Heart left ventricle (tissue), 16 donors: ENCODE measurements at regions not wholly inside any gene's neighbourhood (a gene's known extent, or its start where the extent isn't known, plus 50 kb on each side); places are given as distances from the start of the nearest gene placed in this dataset.

Source experiments
- ATAC-seq, 4 donors: fragments of 200-7000 bp; cut with Tn5 transposase; one replicate each; pipeline ENCODE4 v1.9.1; 2020 to 2022; ENCODE audit warnings: moderate library complexity in 4 of 4, mild to moderate bottlenecking in 3 of 4, moderate number of reproducible peaks in 1 of 4
- DNase-seq, 5 donors: peaks; one replicate each; pipeline ENCODE4 v3.0.0-alpha.2; 2020
- H3K27ac ChIP-seq, 12 donors: fragments of 200-600 bp; sonication (generic) in 4 of 12; one replicate each; pipeline versions ENCODE4 v1.5.0 to v1.8.0; 2016 to 2022; ENCODE audit warnings: mild to moderate bottlenecking in 2 of 12
- H3K27me3 ChIP-seq, 9 donors: fragments of 200-600 bp; sonication (generic) in 2 of 9; one replicate each; pipeline versions ENCODE4 v1.5.1 to v1.8.0; 2016 to 2022; ENCODE audit warnings: mild to moderate bottlenecking in 3 of 9
- H3K36me3 ChIP-seq, 9 donors: fragments of 200-600 bp; sonication (generic) in 2 of 9; one replicate each; pipeline versions ENCODE4 v1.5.0 to v1.8.0; 2018 to 2022; ENCODE audit warnings: mild to moderate bottlenecking in 2 of 9
- H3K4me1 ChIP-seq, 12 donors: fragments of 200-600 bp; sonication (generic) in 4 of 12; one replicate each; pipeline versions ENCODE4 v1.5.0 to v1.8.0; 2016 to 2022; ENCODE audit warnings: mild to moderate bottlenecking in 3 of 12
- H3K4me3 ChIP-seq, 12 donors: fragments of 200-600 bp; sonication (generic) in 4 of 12; one replicate each; pipeline versions ENCODE4 v1.5.0 to v1.8.0; 2017 to 2022; ENCODE audit warnings: mild to moderate bottlenecking in 9 of 12, moderate library complexity in 4 of 12
- H3K9me3 ChIP-seq, 12 donors: fragments of 200-600 bp; sonication (generic) in 4 of 12; one replicate each; pipeline versions ENCODE4 v1.5.0 to v1.8.0; 2016 to 2022; ENCODE audit warnings: mild to moderate bottlenecking in 1 of 12
- CTCF ChIP-seq, 12 donors: fragments of 200-600 bp; sonication (generic) in 4 of 12; IDR thresholded peaks; one replicate each; pipeline versions ENCODE4 v1.5.0 to v1.8.0; 2018 to 2022; ENCODE audit warnings: antibody characterized with exemption in 12 of 12, mild to moderate bottlenecking in 5 of 12
- POLR2A ChIP-seq, 2 donors: fragments of 450-650 bp; IDR thresholded peaks; one replicate each; pipeline ENCODE4 v1.6.1; 2017; ENCODE audit warnings: antibody characterized with exemption in 2 of 2, mild to moderate bottlenecking in 2 of 2, moderate library complexity in 2 of 2
- WGBS, 4 donors: extraction: QIAGEN DNeasy Blood & Tissue Kit in 2 of 4; methylation state at CpG; one replicate each; pipeline versions ENCODE4 v1.1.5 to v1.1.7; 2013 to 2018; 5-methylcytosine and 5-hydroxymethylcytosine counted together
- intact Hi-C, 10 donors: fragments of 100-400 bp; cut with DNase I; formaldehyde crosslinking; loops; one replicate each; pipeline versions ENCODE4 v1.11.1 to v1.14.2; 2022
- donor health status: ischemic (EF 13 %, LVEDD 7.1; RV severe dilation, severe dysfunction).
- donor health status: healthy with polysubstance abuse.
- donor health status: DM: no; HTN: yes; CAD: no.
- donor health status: DM: no; HTN: no; CAD: no.
- donor health status: ischemic (EF 25% LVEDD 6.9; RV normal size, moderate dysfunction).
- donor health status: ischemic (EF 25% LVEDD 5.7; RV mildly dilated, moderate dysfunction).
- donor health status: healthy.
- donor health status: DM: yes; HTN: yes; CAD: no.
- donor health status: ischemic (EF 35%, LVEDD 5.7; RV mildly dilated, moderate dysfunction).
- donor health status: nonischemic (EF 11% LVEDD 7.7; RV severe dilation, severe dysfunction).
- donor health status: DM: yes; HTN: yes; CAD: no.
- donor health status: PGD.
- donor health status: ischemic (EF 29% LVEDD 5.4; RV normal size, mild dysfunction).
- donor health status: nonischemic (EF 23%, LVEDD 6.1; RV moderate dilation, normal function).

DNA sequence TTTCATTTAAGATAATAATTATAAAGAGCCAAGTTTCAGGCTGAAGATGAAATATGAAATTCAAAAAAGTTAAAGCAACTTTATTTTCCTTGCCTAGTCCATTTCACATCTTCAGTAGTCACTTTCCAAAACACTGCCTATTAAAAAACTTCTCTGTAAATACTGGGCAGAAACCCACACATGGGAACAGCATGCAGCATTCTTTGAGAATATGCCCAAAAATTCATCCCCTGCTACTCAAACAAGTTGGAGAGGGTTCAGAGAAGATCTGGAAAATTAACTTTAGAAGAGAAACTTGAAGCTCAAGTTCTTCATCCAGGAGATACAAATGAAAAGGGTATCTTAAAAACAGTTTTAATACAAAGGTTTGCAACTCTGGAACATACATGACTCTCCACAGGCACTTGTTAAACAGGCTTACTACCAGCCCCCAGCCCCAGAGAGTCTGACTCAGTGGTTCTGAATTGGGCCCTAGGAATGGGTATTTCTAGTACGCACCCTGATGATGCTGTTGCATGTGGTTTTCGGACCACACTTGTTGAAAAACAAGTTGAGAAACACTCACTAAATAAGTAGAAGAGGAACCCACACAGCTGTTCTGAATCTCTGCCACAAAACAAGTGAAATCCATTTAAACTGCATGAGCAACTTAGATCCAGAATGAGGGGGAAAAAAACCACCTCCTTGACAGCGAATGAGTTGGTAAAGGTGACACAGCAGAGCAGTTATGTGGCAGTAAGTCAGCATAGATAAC, 329.1 kb downstream of the SATB2 start:
- Histone ChIP-seq H3K4me1 (no peaks in the 10 kb centered on the region), H3K4me3 (no peak overlapping the region), H3K27ac (no peak overlapping the region), H3K36me3 (no peaks in the 10 kb centered on the region), H3K9me3 (peaks cover 0 to 3% (median 0%) of the 10 kb centered on the region in 12 donors), H3K27me3 (no peaks in the 10 kb centered on the region)
- DNase-seq (no peak), ATAC-seq (no peak)
- WGBS, 4 donors: 84 to 86% (median 85%) methylated on average over 3 of the region's 3 CpGs
- TF ChIP-seq POLR2A (IDR thresholded peaks at IDR 0.05) (no peak), CTCF (IDR thresholded peaks at IDR 0.05) (no peak)
- intact Hi-C loops: no loop called here

DNA sequence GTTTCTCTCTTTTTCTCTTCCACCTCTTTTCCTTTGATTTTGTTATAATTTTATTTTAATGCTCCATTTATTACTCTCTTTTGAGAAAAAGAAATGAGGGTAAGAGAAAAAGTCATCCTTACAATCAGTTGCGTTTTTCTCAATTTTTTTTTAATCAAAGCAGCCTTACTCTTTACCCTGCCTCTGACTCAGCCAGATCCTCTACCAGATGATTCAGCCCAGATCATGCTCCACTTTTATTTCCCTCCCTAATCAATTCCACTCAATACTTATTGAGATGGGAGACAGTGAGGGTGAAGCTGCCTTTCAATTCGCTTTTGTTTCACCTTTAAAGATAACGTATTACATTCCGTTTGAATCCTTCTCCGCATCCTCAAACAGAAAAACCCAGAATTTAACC, 337.9 kb downstream of the SATB2 start:
- no peak for ATAC-seq
- H3K9me3 ChIP-seq: no peaks in the 10 kb centered on the region
- no peaks in the 10 kb centered on the region for H3K4me1 ChIP-seq
- no peak overlapping the region for H3K4me3 ChIP-seq
- no peak overlapping the region for H3K27ac ChIP-seq
- H3K36me3 ChIP-seq: no peaks in the 10 kb centered on the region
- WGBS, 4 donors: 86 to 93% (median 88%) methylated on average over 5 of the region's 5 CpGs
- DNase-seq: no peak
- TF ChIP-seq POLR2A (IDR thresholded peaks at IDR 0.05) (no peak), CTCF (IDR thresholded peaks at IDR 0.05) (no peak)
- intact Hi-C loops: no loop called here
- H3K27me3 ChIP-seq: no peaks in the 10 kb centered on the region

DNA sequence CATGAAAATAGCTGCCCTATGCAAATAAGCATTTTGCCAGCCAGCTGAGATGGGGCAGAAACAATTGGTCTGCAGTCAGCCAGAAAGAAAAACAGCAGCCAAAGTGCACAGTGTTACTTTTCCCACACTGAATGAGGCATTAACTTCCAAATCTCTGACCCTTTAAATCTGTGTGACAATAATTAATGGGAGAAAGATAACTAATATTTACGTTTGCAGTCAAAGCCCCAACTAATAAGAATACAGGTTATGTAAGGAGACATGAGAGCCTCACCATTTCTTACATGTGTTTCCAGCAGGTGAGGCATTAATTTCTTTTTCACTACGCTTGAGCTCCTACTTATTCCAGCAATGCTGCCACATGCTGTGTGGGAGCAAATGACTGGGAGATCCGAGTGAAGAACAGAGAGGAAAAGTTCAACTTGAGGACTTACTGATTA, 339.0 kb downstream of the SATB2 start:
- H3K4me1 ChIP-seq: no peaks in the 10 kb centered on the region
- WGBS, 4 donors: 49 to 63% (median 57%) methylated on average over 3 of the region's 3 CpGs
- H3K27ac ChIP-seq: no peak overlapping the region
- ATAC-seq (no peak), DNase-seq (no peak)
- H3K4me3 ChIP-seq: no peak overlapping the region
- H3K9me3 ChIP-seq: no peaks in the 10 kb centered on the region
- intact Hi-C loops: no loop called here
- TF ChIP-seq CTCF (IDR thresholded peaks at IDR 0.05) (no peak), POLR2A (IDR thresholded peaks at IDR 0.05) (no peak)
- no peaks in the 10 kb centered on the region for H3K27me3 ChIP-seq
- H3K36me3 ChIP-seq: no peaks in the 10 kb centered on the region

- TF ChIP-seq CTCF (IDR thresholded peaks at IDR 0.05) (no peak), POLR2A (IDR thresholded peaks at IDR 0.05) (no peak)
- Histone ChIP-seq H3K27ac (no peak overlapping the region), H3K4me1 (no peaks in the 10 kb centered on the region), H3K9me3 (no peaks in the 10 kb centered on the region), H3K36me3 (no peaks in the 10 kb centered on the region), H3K27me3 (no peaks in the 10 kb centered on the region), H3K4me3 (no peak overlapping the region)
- DNase-seq (no peak), ATAC-seq (no peak)
- intact Hi-C loops: no loop called here
- WGBS, 4 donors: 74 to 83% (median 77%) methylated on average over 2 of the region's 2 CpGs
Measured at GRCh38 chr2:199115169-199115568, 342.6 kb downstream of the SATB2 start.
